GM21619 (cell line): ENCODE measurements at regions not wholly inside any gene's neighbourhood (a gene's known extent, or its start where the extent isn't known, plus 50 kb on each side); places are given as distances from the start of the nearest gene placed in this dataset.
"Not testable (repeated sequence)": the region's sequence is repeated elsewhere in the genome, so short reads cannot be mapped to it uniquely, and the experiment has no call there.

Experiments
- ATAC-seq: cut with Tn5 transposase; IDR thresholded peaks from one replicate; pipeline ENCODE4 v1.9.1; 2021; ENCODE audit not compliant: unreplicated experiment

GRCh38 chr12:17564630-17565029 is 525.4 kb downstream of the RERGL start:
- not testable (repeated sequence) for ATAC-seq

GRCh38 chr12:17550011-17550410 is 540.0 kb downstream of the RERGL start:
- ATAC-seq = no peak

DNA sequence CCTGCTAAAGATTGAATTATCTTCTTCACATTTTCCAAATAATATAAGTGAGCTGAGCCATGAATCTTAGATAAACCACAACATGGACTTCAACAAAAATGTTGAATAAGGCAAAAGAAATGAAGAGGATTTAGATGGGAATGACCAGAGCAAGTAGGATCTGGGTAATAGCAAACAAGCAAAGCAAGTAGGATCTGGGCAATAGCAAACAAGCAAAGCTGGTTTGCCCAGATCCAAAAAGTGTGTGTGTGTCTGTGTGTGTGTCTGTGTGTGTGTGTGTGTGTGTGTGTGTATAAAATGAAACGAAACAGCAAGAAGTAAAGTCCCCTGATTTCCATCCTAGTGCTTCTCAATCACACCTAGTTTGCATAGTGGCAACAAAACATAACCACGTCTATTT is 549.1 kb downstream of the RERGL start:
- ATAC-seq = no peak

GRCh38 chr12:17528394-17528793 is 561.6 kb downstream of the RERGL start:
- ATAC-seq = no peak

DNA sequence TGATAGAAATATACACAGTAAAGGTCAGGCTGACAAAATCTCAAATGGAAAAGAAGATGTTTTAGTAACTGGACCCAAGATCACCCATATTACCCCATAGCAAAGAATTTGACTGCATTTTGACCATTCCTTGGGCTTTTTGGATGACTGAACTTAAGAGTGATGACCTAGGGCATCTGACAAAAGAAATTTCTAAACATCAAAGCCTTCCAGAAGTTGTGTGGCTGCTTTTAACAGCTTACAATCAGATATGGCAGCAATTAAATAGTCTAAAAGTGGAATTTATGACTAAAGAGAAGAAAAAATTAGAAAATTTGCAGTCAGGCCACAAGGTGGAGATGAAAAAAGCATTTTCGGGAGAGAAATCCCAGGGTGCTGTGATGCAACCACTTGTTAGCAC is 563.0 kb downstream of the RERGL start:
- no peak for ATAC-seq

- no peak for ATAC-seq
Measured at GRCh38 chr12:17511369-17511768, 578.6 kb downstream of the RERGL start.

- no peak for ATAC-seq
Measured at GRCh38 chr12:17507336-17507735, 582.7 kb downstream of the RERGL start.

- no peak for ATAC-seq
Measured at GRCh38 chr12:17503742-17504141, 586.3 kb downstream of the RERGL start.

DNA sequence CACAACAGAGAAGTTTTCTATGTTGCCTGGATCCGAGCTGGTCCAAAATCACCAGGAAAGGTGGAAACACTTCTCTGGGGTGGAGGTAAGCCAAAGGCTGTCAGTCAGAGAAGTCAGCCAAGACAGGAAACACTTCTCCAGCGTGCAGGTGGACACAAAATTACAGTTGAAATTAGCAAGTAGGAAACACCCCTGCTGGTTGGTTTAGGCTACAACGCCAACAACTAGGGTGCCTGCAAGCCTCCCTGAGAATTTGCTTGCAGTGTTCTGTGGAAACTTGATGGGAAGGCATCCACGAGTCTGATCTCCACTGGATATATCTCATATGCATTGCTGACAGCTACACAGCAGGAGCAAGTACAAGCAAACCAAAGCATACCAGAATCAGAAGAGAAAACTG is 600.5 kb downstream of the RERGL start:
- ATAC-seq = no peak

DNA sequence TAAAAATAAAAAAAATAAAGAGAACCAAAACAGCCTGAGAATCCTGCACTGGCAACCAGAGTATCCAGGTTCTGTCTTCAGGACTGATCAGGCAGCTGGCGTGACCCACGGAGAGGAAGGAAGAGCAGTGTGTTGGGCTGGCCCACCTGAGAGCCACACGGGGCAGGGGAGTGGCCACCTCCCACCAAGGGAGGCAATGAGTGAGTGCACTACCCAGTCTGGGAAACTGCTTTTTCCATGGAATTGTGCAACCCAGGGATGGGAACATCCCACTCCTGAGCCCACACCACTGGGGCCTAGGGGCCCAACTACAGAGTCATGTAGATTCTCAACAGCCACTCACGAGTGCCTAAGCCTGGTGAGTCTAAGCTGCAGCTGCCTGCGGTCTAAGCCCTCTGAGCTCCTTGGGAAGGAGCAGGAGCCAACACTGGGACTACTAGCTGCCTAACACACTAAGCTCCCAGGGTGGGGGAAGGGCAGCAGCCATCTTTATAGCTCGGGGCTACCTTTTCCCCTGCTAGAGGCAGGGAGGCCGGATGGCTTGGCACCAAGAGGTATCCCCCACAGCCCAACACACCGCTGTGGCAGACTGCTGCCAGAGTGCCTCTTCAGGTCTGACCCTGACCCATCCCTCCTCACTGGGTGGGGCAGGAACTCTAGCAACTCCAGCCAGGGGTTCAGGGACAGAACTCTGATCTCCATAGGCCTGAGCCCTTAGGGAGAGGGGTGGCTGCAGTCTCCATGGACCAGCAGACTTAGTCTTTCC is 610.9 kb downstream of the RERGL start:
- ATAC-seq = no peak

DNA sequence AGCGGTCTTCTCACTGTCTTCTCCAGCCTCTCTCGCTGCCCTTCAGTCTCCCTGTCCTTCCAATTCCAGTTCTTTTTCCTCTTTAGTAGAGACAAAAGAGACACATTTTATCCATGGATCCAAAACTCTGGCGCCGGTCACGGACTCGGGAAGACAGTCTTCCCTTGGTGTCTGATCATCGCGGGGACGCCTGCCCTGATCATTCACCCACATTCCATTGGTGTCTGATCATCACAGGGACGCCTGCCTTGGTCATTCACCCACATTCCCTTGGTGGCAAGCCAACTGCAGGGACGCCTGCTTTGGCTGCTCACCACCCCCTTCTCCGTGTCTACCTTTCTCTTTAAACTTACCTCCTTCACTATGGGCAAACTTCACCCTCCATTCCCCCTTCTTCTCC is 619.5 kb downstream of the RERGL start:
- no peak for ATAC-seq

- no peak for ATAC-seq
Measured at GRCh38 chr12:17459214-17459613, 630.8 kb downstream of the RERGL start.

GRCh38 chr12:17456486-17456885 is 633.5 kb downstream of the RERGL start:
- no peak for ATAC-seq

- no peak for ATAC-seq
Measured at GRCh38 chr12:17438141-17438540, 651.9 kb downstream of the RERGL start.

- no peak for ATAC-seq
Measured at GRCh38 chr12:17416748-17417147, 673.2 kb downstream of the RERGL start.

DNA sequence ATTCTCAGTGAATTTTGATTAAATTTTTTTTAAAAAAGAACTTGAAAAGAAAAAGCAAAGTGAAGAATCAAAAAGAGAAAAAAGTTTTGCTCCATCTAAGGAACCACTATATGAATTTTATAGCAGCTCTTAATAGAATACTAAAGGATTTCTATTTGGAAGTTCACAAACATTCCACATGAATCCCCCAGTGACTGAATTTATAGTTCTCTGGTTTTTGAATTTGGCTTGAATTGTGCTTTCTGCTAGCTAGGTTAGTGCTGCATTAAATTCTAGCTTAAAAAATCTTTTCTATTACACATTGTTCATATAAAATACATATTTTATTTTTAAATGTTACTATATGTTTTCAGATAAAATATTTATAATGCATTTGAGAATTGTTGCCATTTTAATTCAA is 675.4 kb downstream of the RERGL start:
- no peak for ATAC-seq

DNA sequence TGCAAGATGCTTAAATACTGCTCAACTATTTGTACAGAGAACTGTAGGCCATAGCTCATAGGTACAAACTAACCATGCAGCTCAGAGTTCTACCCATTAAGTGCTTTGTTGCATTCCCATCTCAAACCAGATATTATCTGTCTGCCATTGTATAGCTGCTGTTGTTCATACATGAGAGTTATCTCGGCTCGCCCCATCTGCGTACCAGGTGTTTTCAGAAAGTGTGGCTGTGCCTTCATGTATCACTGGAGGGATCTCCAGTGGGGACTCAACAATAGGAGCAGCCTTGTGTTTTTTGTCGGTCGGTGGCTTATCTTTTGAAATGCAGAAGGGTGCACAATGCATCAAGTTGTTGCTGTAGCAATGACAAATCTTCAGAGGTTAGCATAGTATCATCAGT is 678.3 kb downstream of the RERGL start:
- no peak for ATAC-seq

DNA sequence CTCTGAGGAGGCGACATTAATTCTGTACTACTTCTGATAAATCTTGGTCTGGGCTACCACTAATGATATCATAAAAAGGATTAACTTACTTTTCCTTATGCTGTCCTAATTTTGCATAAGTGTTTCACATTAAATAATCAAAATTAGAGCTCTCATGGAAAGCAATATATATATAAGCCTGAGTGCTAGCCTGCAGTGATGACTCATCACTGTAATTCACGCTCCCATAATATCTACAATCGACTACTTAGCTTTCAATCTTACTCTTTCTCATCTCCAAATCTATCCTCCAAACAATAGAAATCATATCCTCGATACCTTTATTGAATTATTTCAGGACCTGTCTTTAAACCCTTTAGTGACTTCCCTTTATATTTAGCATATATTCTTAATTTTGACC is 701.3 kb downstream of the RERGL start:
- ATAC-seq = no peak

DNA sequence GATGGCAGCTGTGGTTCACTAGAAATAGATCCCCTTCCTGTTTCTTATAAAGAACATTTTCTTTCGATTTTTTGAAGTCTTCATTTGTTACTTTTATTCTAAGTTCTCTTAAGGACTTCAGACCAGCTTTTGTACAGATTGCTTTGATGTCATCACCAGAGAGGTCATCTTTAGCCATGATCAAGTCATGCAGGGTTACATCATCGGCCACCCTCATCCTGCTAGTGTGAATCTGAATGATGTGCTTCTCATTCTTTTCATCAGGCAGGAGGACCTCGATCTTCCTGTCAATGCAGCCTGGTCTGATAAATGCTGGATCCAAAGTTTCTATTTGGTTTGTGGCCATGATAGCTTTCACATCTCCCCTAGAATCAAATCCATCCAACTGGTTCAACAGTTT is 706.7 kb downstream of the RERGL start:
- ATAC-seq = no peak

DNA sequence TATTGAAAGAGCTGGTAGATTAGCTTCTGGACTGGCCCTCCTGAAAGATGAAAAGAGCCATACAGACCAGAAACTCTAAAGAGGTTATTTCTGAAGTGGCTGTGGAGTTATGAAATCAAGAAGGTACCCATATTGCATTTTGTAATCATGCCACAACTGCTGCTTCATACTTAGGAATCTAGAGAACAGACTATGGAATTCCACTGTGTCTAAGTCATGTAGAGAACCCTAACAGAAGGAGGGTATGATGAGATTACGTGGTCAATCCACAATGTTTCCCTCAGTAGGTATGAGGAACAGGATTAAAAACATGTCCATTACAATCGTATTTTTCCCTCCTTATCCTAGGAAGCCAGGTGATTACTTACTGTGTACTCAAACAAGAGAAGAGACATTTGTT is 708.8 kb downstream of the RERGL start:
- no peak for ATAC-seq

DNA sequence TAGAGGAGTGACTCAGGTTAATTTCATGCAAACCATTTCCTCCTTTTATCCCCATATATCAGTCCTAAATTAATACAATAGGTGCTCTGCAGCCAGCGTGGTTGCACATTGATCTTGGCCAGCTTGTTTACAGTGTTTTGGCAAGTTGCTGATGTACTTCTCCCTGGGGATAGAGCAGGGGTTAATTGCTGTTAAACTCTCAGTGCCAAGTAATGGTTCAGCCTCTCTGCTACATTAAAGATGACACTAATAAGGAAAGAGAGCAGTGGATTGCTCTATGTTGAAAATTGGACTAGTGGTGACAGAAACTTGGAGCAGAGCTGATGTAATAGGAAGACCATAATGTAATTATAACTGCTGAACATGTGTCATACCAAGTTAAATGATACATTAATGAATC is 717.5 kb downstream of the RERGL start:
- ATAC-seq = no peak

DNA sequence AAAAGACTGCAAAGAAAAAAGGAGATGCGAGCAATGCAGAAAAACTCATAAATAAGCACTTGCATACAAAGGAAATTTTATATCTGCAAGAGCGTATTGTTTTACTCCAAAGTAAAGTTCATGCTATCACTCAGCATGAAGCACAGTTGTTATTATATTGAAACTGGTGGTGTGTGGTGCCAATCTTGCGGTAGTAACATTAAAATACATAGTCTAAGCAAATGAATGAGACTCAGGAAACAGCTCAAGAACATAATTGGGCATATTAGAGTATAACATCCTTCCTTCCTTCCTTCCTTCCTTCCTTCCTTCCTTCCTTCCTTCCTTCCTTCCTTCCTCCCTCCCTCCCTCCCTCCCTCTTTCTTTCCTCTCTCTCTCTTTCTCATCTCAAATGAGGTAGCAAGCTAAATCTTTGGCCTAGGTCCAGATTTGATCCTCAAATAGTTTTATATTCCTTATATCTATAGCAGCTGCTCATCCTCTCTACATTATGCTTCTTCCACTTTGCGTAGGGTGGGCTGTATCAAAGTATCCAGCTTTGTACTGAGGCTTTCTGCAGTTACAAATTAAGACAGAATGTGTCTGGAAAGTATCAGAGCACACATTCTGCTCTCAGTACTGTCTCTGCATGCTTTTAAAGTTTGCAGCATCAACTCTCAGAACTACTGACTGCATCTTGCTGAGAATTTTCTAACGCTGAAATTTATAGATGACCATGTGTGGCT is 718.3 kb downstream of the RERGL start:
- ATAC-seq = no peak

- no peak for ATAC-seq
Measured at GRCh38 chr12:17370621-17371020, 719.4 kb downstream of the RERGL start.
